GM12872 (cell line): ENCODE measurements at regions not wholly inside any gene's neighbourhood (a gene's known extent, or its start where the extent isn't known, plus 50 kb on each side); places are given as distances from the start of the nearest gene placed in this dataset.

Source experiments
- TF ChIP-seq, protein P1 (sequence below): IDR thresholded peaks from 3 replicates; pipeline ENCODE4 v1.5.1; 2011; ENCODE audit warnings: low read depth, mild to moderate bottlenecking, low read length, moderate library complexity; ENCODE audit not compliant: insufficient read depth

- TF ChIP-seq, protein P1, sequence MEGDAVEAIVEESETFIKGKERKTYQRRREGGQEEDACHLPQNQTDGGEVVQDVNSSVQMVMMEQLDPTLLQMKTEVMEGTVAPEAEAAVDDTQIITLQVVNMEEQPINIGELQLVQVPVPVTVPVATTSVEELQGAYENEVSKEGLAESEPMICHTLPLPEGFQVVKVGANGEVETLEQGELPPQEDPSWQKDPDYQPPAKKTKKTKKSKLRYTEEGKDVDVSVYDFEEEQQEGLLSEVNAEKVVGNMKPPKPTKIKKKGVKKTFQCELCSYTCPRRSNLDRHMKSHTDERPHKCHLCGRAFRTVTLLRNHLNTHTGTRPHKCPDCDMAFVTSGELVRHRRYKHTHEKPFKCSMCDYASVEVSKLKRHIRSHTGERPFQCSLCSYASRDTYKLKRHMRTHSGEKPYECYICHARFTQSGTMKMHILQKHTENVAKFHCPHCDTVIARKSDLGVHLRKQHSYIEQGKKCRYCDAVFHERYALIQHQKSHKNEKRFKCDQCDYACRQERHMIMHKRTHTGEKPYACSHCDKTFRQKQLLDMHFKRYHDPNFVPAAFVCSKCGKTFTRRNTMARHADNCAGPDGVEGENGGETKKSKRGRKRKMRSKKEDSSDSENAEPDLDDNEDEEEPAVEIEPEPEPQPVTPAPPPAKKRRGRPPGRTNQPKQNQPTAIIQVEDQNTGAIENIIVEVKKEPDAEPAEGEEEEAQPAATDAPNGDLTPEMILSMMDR = no peak
These were observed 260.9 kb downstream of the BMP4 start for GRCh38 chr14:53695692-53696214.

DNA sequence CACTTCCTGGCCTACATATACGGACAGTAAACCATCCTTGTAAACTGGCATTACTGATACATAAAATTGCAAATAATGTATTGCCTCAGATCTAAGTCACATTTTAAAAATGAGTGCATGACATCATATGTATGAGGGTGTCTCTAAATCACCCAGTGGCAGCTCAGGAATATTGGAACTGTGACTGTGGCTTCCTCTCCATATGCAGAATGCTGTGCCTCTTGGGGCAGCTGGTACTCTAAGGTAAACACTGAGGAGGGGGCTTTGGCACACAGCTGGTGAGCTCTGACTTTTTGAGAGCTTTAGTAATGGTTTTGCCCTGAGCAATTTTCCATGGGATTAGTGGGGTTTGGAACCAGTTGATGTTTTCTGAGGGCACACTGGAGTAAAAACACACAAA is 263.7 kb downstream of the BMP4 start:
- TF ChIP-seq, protein P1 = no peak

GRCh38 chr14:53692451-53692850 is 264.2 kb downstream of the BMP4 start:
- TF ChIP-seq, protein P1 = no peak

GRCh38 chr14:53683229-53683628 is 273.4 kb downstream of the BMP4 start:
- TF ChIP-seq, protein P1 = no peak

DNA sequence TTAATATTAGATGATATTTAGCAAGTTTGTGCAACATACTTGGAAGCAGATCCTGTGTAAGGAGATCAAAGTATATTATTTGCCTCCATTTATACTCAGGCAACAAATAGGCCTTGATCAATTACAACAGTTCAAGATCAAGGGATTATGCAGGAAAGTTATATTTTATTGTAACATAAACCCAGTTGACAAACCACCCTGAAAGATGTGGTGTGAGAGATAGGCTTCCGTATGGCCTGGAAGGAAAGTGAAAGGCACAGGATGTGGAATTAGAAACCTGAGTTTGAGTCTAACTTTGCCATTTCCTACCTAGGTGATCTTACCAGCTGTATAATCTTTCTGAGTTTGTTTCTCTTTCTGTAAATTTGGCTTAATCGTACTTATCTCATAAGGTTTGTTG is 284.1 kb downstream of the BMP4 start:
- TF ChIP-seq, protein P1 = no peak

- TF ChIP-seq, protein P1 = no peak
These were observed 285.9 kb downstream of the BMP4 start for GRCh38 chr14:53670701-53671100.

DNA sequence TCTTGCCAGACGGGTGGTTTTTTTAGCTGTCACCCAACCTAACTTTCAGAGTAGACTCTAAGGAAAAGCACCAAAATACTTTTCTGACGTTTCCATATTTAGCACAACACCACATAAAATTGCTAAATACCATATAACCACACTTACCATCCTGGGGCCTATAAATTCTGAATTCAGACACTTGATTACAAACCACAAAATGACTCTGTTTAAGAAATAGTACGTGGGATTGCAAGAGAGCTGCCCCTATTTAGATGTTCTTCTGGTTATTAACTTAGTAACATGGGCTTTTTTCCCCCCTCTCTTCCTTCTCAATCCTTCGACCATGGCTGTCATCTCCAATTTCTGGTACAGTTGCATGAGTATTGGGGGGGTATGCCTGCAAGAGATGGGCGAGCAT is 287.7 kb downstream of the BMP4 start:
- TF ChIP-seq, protein P1 = no peak
